ENCODE measurements at regions not wholly inside any gene's neighbourhood (a gene's known extent, or its start where the extent isn't known, plus 50 kb on each side); places are given as distances from the start of the nearest gene placed in this dataset.

GRCh38 chr2:6214471-6214870 is 522.3 kb downstream of the SOX11 start:
- TF ChIP-seq EZH2 (IDR thresholded peaks at IDR 0.05; ENCODE audit: borderline replicate concordance, low read length) (no peak), CTCF (conservative IDR thresholded peaks at IDR 0.05 in 1 of 2, IDR thresholded peaks at IDR 0.05 in 1 of 2; ENCODE audit: extremely low read depth in 1 of 2, insufficient read depth in 1 of 2, low read depth in 1 of 2, low read length in 2 of 2) (no peak)
